Loucy (cell line): ENCODE measurements at regions not wholly inside any gene's neighbourhood (a gene's known extent, or its start where the extent isn't known, plus 50 kb on each side); places are given as distances from the start of the nearest gene placed in this dataset.

Experiments used
- EZH2phosphoT487 ChIP-seq: fragments of 200-600 bp; IDR thresholded peaks from 2 replicates; pipeline ENCODE4 v1.6.1; 2018; ENCODE audit warnings: antibody characterized with exemption, mild to moderate bottlenecking, moderate library complexity, borderline replicate concordance
- TF ChIP-seq, protein P1 (sequence below): fragments of 200-600 bp; sonication (generic); conservative IDR thresholded peaks from 2 replicates; pipeline ENCODE4 v1.5.1; 2014; ENCODE audit warnings: mild to moderate bottlenecking, antibody characterized with exemption, low read length

DNA sequence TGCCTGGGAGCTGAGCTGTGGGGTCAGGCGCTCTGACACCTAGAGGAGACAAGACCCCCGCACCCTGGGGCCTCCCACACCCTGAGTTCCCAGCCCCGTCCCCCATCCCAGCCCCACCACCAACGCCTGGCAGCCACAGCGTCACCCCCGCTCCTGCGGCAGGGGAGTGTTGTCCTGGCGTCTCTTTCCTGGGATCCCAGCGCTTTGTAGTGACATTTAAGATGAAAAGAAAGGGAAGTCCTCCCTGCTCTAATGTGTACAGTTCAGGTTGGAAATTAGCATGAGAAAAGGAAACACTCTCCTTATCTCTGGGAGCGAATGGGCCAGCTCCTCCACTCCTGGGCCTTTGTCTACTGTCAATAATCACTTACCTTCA lies 112.1 kb downstream of the FAM53A start:
- TF ChIP-seq, protein P1, sequence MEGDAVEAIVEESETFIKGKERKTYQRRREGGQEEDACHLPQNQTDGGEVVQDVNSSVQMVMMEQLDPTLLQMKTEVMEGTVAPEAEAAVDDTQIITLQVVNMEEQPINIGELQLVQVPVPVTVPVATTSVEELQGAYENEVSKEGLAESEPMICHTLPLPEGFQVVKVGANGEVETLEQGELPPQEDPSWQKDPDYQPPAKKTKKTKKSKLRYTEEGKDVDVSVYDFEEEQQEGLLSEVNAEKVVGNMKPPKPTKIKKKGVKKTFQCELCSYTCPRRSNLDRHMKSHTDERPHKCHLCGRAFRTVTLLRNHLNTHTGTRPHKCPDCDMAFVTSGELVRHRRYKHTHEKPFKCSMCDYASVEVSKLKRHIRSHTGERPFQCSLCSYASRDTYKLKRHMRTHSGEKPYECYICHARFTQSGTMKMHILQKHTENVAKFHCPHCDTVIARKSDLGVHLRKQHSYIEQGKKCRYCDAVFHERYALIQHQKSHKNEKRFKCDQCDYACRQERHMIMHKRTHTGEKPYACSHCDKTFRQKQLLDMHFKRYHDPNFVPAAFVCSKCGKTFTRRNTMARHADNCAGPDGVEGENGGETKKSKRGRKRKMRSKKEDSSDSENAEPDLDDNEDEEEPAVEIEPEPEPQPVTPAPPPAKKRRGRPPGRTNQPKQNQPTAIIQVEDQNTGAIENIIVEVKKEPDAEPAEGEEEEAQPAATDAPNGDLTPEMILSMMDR, result no peak
- TF ChIP-seq EZH2phosphoT487, result no peak
